GM12878 (cell line): ENCODE measurements at regions not wholly inside any gene's neighbourhood (a gene's known extent, or its start where the extent isn't known, plus 50 kb on each side); places are given as distances from the start of the nearest gene placed in this dataset.

Experiments
- ATAC-seq: fragments of 200-7000 bp; cut with Tn5 transposase; 3 replicates; pipeline ENCODE4 v1.9.1; 2020; ENCODE audit warnings: mild to moderate bottlenecking, moderate library complexity
- BruUV-seq: library from RNA; stranded (reverse); fragments of 400-500 nt; replicated peaks from 2 replicates; lab custom pipeline; 2021; lab: Mats Ljungman, UMichigan
- CTCF ChIA-PET: fragments of 300-600 bp; sonication (Branson Sonifier 250); formaldehyde crosslinking; extraction: SDS; loops from one replicate; lab custom pipeline; 2021; ENCODE audit warnings: inconsistent platforms; lab: Yijun Ruan, JAX
- POLR2A ChIA-PET: fragments of 350-600 bp; formaldehyde crosslinking; extraction: SDS; loops from one replicate; lab custom pipeline; 2021; ENCODE audit warnings: inconsistent platforms; lab: Charles Lee
- RAD21 ChIA-PET: fragments of 300-600 bp; sonication (Branson Sonifier 250); formaldehyde crosslinking; loops from one replicate; lab custom pipeline; 2023; ENCODE audit warnings: antibody characterized with exemption; ENCODE audit not compliant: unreplicated experiment; lab: Charles Lee
- SMC1A ChIA-PET: fragments of 300-600 bp; sonication (Branson Sonifier 250); formaldehyde crosslinking; loops from one replicate; lab custom pipeline; 2023; ENCODE audit not compliant: unreplicated experiment, uncharacterized antibody; lab: Charles Lee
- DNase-seq: peaks from one replicate; pipeline ENCODE4 v3.0.0-alpha.2; 2011; ENCODE audit warnings: low read depth, low spot score
- FAIRE-seq: peaks from 3 replicates; lab custom pipeline; 2011; peaks lifted over from hg19 to GRCh38; lab: Jason Lieb, UNC
- H2AFZ ChIP-seq: 2 replicates; pipeline ENCODE4 v1.6.0; 2011; ENCODE audit warnings: low read depth, low read length, control low read depth; ENCODE audit not compliant: control insufficient read depth
- H3K27ac ChIP-seq: 2 replicates; pipeline ENCODE4 v1.5.1; 2011; ENCODE audit warnings: control low read depth; ENCODE audit not compliant: control insufficient read depth, insufficient read depth
- H3K27me3 ChIP-seq, 2 experiments: replicated peaks in 1 of 2; 2 replicates each; pipeline versions ENCODE4 v1.6.0 to v1.6.1; 2011; ENCODE audit warnings: low read length in 1 of 2; ENCODE audit not compliant: control insufficient read depth in 2 of 2, insufficient read depth in 2 of 2
- H3K36me3 ChIP-seq, 2 experiments: 2 replicates each; pipeline ENCODE4 v1.5.1; 2011; ENCODE audit warnings: low read length in 1 of 2; ENCODE audit not compliant: control insufficient read depth in 2 of 2, insufficient read depth in 2 of 2
- H3K4me1 ChIP-seq: 2 replicates; pipeline ENCODE4 v1.6.1; 2011; ENCODE audit warnings: mild to moderate bottlenecking, low read length, moderate library complexity, mixed read lengths; ENCODE audit not compliant: control insufficient read depth, insufficient read depth
- H3K4me2 ChIP-seq: 2 replicates; pipeline ENCODE4 v1.6.0; 2011; ENCODE audit warnings: control low read depth; ENCODE audit not compliant: control insufficient read depth, insufficient read depth
- H3K4me3 ChIP-seq: fragments of 200-600 bp; sonication (generic); 2 replicates; pipeline ENCODE4 v1.5.1; 2016
- H3K79me2 ChIP-seq: 2 replicates; pipeline ENCODE4 v1.6.0; 2011; ENCODE audit warnings: low read length; ENCODE audit not compliant: control insufficient read depth, insufficient read depth
- H3K9ac ChIP-seq: 2 replicates; pipeline ENCODE4 v1.8.0; 2011; ENCODE audit warnings: low read length, control low read depth, mixed read lengths; ENCODE audit not compliant: control insufficient read depth, insufficient read depth
- H3K9me3 ChIP-seq: replicated peaks from 3 replicates; pipeline ENCODE4 v1.5.1; 2011; ENCODE audit warnings: mild to moderate bottlenecking, low read length; ENCODE audit not compliant: control insufficient read depth, insufficient read depth
- H4K20me1 ChIP-seq: 2 replicates; pipeline ENCODE4 v1.6.0; 2011; ENCODE audit not compliant: control insufficient read depth, insufficient read depth
- BCL11A ChIP-seq: IDR thresholded peaks from 2 replicates; pipeline ENCODE4 v1.6.1; 2011; ENCODE audit warnings: low read depth, low read length
- CHD2 ChIP-seq: IDR thresholded peaks from 2 replicates; pipeline ENCODE4 v1.6.1; 2011; ENCODE audit warnings: low read depth, low read length, improper control_type of control experiment, borderline replicate concordance
- CHD4 ChIP-seq: fragments of 200-600 bp; sonication (generic); IDR thresholded peaks from 2 replicates; pipeline ENCODE4 v1.6.1; 2016; ENCODE audit warnings: mild to moderate bottlenecking
- CREB1 ChIP-seq: IDR thresholded peaks from 2 replicates; pipeline ENCODE4 v1.6.1; 2012; ENCODE audit warnings: low read depth, mild to moderate bottlenecking, inconsistent platforms
- CREM ChIP-seq: IDR thresholded peaks from 2 replicates; pipeline ENCODE4 v1.6.1; 2014; ENCODE audit warnings: antibody characterized with exemption, low read depth
- DPF2 ChIP-seq: fragments of 450-650 bp; IDR thresholded peaks from 2 replicates; pipeline ENCODE4 v1.6.1; 2017; ENCODE audit warnings: mild to moderate bottlenecking
- EP300 ChIP-seq, 2 experiments: fragments of 150-350 bp in 1 of 2; IDR thresholded peaks; 2 replicates each; pipeline ENCODE4 v1.6.1; 2011 to 2012; ENCODE audit warnings: low read depth in 2 of 2, low read length in 2 of 2, borderline replicate concordance in 1 of 2, improper control_type of control experiment in 1 of 2, inconsistent platforms in 1 of 2; ENCODE audit not compliant: control insufficient read depth in 1 of 2
- IKZF1 ChIP-seq: fragments of 450-650 bp; conservative IDR thresholded peaks from 2 replicates; pipeline ENCODE4 v1.6.1; 2017; ENCODE audit warnings: antibody characterized with exemption, mild to moderate bottlenecking
- JUND ChIP-seq: IDR thresholded peaks from 2 replicates; pipeline ENCODE4 v1.6.1; 2012; ENCODE audit warnings: low read depth, mild to moderate bottlenecking, low read length, improper control_type of control experiment, moderate library complexity
- MEF2B ChIP-seq: fragments of 450-650 bp; IDR thresholded peaks from 2 replicates; pipeline ENCODE4 v1.6.1; 2018; ENCODE audit warnings: mild to moderate bottlenecking, moderate library complexity; ENCODE audit not compliant: partially characterized antibody, poor library complexity, severe bottlenecking
- SMAD1 ChIP-seq: fragments of 450-650 bp; IDR thresholded peaks from 2 replicates; pipeline ENCODE4 v1.6.1; 2018; ENCODE audit warnings: mild to moderate bottlenecking, low read depth; ENCODE audit not compliant: partially characterized antibody
- SMAD5 ChIP-seq: IDR thresholded peaks from 2 replicates; pipeline ENCODE4 v1.6.1; 2016; ENCODE audit warnings: antibody characterized with exemption, low read depth
- SMARCA5 ChIP-seq: fragments of 450-650 bp; IDR thresholded peaks from 2 replicates; pipeline ENCODE4 v1.6.1; 2017; ENCODE audit warnings: mild to moderate bottlenecking
- TCF12 ChIP-seq: IDR thresholded peaks from 2 replicates; pipeline ENCODE4 v1.6.1; 2011; ENCODE audit warnings: low read depth, mild to moderate bottlenecking, low read length
- ZNF217 ChIP-seq: fragments of 450-650 bp; IDR thresholded peaks from 2 replicates; pipeline ENCODE4 v1.6.1; 2017; ENCODE audit warnings: antibody characterized with exemption, mild to moderate bottlenecking
- WGBS: methylation state at CpG from one replicate; pipeline ENCODE4 v1.1.6; 2016; ENCODE audit warnings: low lambda C conversion rate; ENCODE audit not compliant: insufficient replicate concordance, insufficient coverage; ENCODE audit errors: missing lambda C conversion rate; 5-methylcytosine and 5-hydroxymethylcytosine counted together
- in situ Hi-C: fragments of 300-500 bp; cut with MboI; formaldehyde crosslinking; loops from 9 replicates; pipeline ENCODE4 v1.14.3; 2018; ENCODE audit warnings: mixed read lengths
- intact Hi-C: fragments of 100-400 bp; cut with micrococcal nuclease; formaldehyde crosslinking; loops from one replicate; pipeline ENCODE4 v1.14.2; 2022; ENCODE audit not compliant: unreplicated experiment
- TF ChIP-seq, protein P1 (sequence below): IDR thresholded peaks from 2 replicates; pipeline ENCODE4 v1.6.1; 2011; ENCODE audit warnings: borderline replicate concordance, low read depth, mild to moderate bottlenecking, moderate library complexity, mixed read lengths, low read length; ENCODE audit not compliant: insufficient read depth; ENCODE audit errors: extremely low read length
- TF ChIP-seq, protein P2 (sequence below): fragments of 450-650 bp; IDR thresholded peaks from 2 replicates; pipeline ENCODE4 v1.6.1; 2018; ENCODE audit warnings: borderline replicate concordance, mild to moderate bottlenecking; ENCODE audit not compliant: partially characterized antibody
- TF ChIP-seq, protein P3 (sequence below): fragments of 450-650 bp; IDR thresholded peaks from 2 replicates; pipeline ENCODE4 v1.6.1; 2017; ENCODE audit warnings: antibody characterized with exemption, mild to moderate bottlenecking, moderate library complexity

DNA sequence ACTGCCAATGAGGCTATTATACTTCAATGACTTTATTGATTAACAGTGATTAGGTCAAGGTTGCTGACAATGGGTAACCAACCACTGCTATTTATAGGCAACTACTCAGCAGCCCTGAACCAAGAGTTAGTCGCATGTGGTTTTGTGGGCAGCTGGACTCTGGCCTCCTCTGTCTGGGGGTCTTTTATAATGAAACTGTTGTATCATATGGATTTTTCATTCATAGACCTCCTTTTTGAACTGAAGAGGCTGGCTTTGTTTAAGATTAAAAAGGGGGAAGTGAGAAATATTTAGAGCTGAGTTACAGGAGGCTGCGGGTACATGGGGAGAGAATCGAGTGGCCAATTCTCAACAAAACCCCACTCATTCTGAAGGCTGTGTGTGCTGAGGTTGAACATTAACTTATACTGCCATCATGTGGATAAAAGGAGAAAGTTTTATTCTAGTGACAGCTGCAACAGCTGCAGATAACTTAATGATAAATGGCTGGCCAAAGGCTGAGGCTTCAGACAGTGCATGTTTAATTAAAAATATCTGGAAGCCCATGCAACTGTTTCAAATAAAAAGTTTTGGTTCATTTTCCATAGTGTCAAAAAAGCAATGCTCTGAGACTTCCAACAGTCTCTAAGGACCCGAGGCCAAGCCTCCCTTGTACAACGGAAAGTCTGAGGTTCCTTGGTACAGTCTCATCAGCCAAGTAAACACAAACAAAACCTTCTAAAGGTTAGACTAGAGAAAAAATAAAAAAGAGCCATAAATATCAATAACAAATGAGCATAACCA is 682.6 kb downstream of the KCNA4 start:
- Histone ChIP-seq H2AFZ (no peak overlapping the region), H3K27me3 (no peaks in the 10 kb centered on the region; a peak in 1 of 4 replicates), H3K79me2 (no peaks in the 10 kb centered on the region), H3K4me1 (no peaks in the 10 kb centered on the region), H3K27ac (no peak overlapping the region), H3K9ac (no peak overlapping the region), H3K4me2 (no peak overlapping the region), H3K4me3 (no peak overlapping the region), H3K36me3 (no peaks in the 10 kb centered on the region), H3K9me3 (no peaks in the 10 kb centered on the region), H4K20me1 (no peaks in the 10 kb centered on the region)
- WGBS = 9% methylated on average over 5 of the region's 5 CpGs
- DNase-seq = peak; percentile 31
- no TSS peak for BruUV-seq
- ChIA-PET RAD21 (interaction anchor here (0.8 to 1.7 kb wide), 8 partner anchors 62 to 1837 kb away, joined by 3 to 19 read pairs (median 5); partner anchors contain the start of gene BDNF), SMC1A (interaction anchor here (0.6 to 3.4 kb wide), 11 partner anchors 41 to 1640 kb away, joined by 3 to 19 read pairs (median 3); no protein-coding TSS in a partner anchor), CTCF (interaction anchor here (0.7 to 3.7 kb wide), 22 partner anchors 9 to 1639 kb away, joined by 3 to 29 read pairs (median 4); partner anchors contain the start of gene BDNF), POLR2A (no interaction called here)
- no peak for FAIRE-seq
- intact Hi-C loops (loop anchor here (1.0 to 10.0 kb wide), 8 partner anchors 39 to 1829 kb away; partner anchors contain the start of genes ARL14EP, KIF18A, LIN7C and METTL15), in situ Hi-C loops (loop anchor here (5.0 to 25.0 kb wide), 2 partner anchors 647 to 1642 kb away; no protein-coding TSS in a partner anchor)
- ATAC-seq = peak; percentile 87
- TF ChIP-seq, protein P1, sequence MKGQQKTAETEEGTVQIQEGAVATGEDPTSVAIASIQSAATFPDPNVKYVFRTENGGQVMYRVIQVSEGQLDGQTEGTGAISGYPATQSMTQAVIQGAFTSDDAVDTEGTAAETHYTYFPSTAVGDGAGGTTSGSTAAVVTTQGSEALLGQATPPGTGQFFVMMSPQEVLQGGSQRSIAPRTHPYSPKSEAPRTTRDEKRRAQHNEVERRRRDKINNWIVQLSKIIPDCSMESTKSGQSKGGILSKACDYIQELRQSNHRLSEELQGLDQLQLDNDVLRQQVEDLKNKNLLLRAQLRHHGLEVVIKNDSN = no peak
- TF ChIP-seq SMAD5 = no peak
- TF ChIP-seq SMAD1 = no peak
- no peak for TF ChIP-seq CREM
- no peak for TF ChIP-seq CHD4
- TF ChIP-seq, protein P2, sequence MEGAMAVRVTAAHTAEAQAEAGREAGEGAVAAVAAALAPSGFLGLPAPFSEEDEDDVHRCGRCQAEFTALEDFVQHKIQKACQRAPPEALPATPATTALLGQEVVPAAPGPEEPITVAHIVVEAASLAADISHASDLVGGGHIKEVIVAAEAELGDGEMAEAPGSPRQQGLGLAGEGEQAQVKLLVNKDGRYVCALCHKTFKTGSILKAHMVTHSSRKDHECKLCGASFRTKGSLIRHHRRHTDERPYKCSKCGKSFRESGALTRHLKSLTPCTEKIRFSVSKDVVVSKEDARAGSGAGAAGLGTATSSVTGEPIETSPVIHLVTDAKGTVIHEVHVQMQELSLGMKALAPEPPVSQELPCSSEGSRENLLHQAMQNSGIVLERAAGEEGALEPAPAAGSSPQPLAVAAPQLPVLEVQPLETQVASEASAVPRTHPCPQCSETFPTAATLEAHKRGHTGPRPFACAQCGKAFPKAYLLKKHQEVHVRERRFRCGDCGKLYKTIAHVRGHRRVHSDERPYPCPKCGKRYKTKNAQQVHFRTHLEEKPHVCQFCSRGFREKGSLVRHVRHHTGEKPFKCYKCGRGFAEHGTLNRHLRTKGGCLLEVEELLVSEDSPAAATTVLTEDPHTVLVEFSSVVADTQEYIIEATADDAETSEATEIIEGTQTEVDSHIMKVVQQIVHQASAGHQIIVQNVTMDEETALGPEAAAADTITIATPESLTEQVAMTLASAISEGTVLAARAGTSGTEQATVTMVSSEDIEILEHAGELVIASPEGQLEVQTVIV = no peak
- no peak for TF ChIP-seq ZNF217
- no peak for TF ChIP-seq SMARCA5
- no peak for TF ChIP-seq CHD2
- TF ChIP-seq, protein P3, sequence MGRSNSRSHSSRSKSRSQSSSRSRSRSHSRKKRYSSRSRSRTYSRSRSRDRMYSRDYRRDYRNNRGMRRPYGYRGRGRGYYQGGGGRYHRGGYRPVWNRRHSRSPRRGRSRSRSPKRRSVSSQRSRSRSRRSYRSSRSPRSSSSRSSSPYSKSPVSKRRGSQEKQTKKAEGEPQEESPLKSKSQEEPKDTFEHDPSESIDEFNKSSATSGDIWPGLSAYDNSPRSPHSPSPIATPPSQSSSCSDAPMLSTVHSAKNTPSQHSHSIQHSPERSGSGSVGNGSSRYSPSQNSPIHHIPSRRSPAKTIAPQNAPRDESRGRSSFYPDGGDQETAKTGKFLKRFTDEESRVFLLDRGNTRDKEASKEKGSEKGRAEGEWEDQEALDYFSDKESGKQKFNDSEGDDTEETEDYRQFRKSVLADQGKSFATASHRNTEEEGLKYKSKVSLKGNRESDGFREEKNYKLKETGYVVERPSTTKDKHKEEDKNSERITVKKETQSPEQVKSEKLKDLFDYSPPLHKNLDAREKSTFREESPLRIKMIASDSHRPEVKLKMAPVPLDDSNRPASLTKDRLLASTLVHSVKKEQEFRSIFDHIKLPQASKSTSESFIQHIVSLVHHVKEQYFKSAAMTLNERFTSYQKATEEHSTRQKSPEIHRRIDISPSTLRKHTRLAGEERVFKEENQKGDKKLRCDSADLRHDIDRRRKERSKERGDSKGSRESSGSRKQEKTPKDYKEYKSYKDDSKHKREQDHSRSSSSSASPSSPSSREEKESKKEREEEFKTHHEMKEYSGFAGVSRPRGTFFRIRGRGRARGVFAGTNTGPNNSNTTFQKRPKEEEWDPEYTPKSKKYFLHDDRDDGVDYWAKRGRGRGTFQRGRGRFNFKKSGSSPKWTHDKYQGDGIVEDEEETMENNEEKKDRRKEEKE = no peak
- TF ChIP-seq EP300 (IDR thresholded peaks at IDR 0.05; ENCODE audit: borderline replicate concordance in 1 of 2, control insufficient read depth in 1 of 2, low read depth in 2 of 2, low read length in 2 of 2) = peak; percentile 80 to 81; a peak in 2 of 4 replicates
- peak; percentile 47; the same call in 1 of the 2 replicates for TF ChIP-seq BCL11A
- peak; percentile 52; the same call in 1 of the 2 replicates for TF ChIP-seq TCF12
- TF ChIP-seq MEF2B = peak; percentile 75
- TF ChIP-seq CREB1 = no peak
- TF ChIP-seq DPF2 = peak; percentile 64; the same call in 1 of the 2 replicates
- TF ChIP-seq JUND = no peak
- TF ChIP-seq IKZF1 = peak; percentile 43
